ENCODE measurements at regions not wholly inside any gene's neighbourhood (a gene's known extent, or its start where the extent isn't known, plus 50 kb on each side); places are given as distances from the start of the nearest gene placed in this dataset.

- Histone ChIP-seq H3K4me1 (no peaks in the 10 kb centered on the region), H3K4me3 (no peak overlapping the region), H3K9me3 (no peaks in the 10 kb centered on the region), H3K4me2 (no peak overlapping the region), H3K27ac (no peak overlapping the region)
- 2% methylated on average over 4 of the region's 4 CpGs for WGBS (ENCODE audit: missing lambda C conversion rate)
- no peak for FAIRE-seq
- POLR2A ChIA-PET, result no interaction called here
- no peak for DNase-seq (ENCODE audit: low read depth in 1 of 2, low spot score in 1 of 2)
- CTCF ChIA-PET, result no interaction called here
- ATAC-seq, result no peak
- no peak for TF ChIP-seq ZC3H11A (IDR thresholded peaks at IDR 0.05)
- TF ChIP-seq PHF8 (IDR thresholded peaks at IDR 0.05; ENCODE audit: borderline replicate concordance, low read depth), result no peak
- no peak for TF ChIP-seq NFE2L2 (conservative IDR thresholded peaks at IDR 0.05; ENCODE audit: low read length)
- no peak for TF ChIP-seq KDM1A (IDR thresholded peaks at IDR 0.05; ENCODE audit: low read depth)
- TF ChIP-seq JUN (IDR thresholded peaks at IDR 0.05), result no peak
- TF ChIP-seq BHLHE40 (IDR thresholded peaks at IDR 0.05; ENCODE audit: low read depth, low read length), result no peak
Observed at GRCh38 chr11:37560346-37560745, 962.3 kb upstream of the RAG2 start.

GRCh38 chr11:37558619-37559210, 960.7 kb upstream of the RAG2 start:
- TF ChIP-seq NFE2L2 (conservative IDR thresholded peaks at IDR 0.05; ENCODE audit: low read length), result no peak
- TF ChIP-seq MAX (IDR thresholded peaks at IDR 0.05), result no peak
- no peak for TF ChIP-seq HOXB13 (CRISPR knock-in tag; IDR thresholded peaks at IDR 0.05; ENCODE audit: low read depth)
- no peak for TF ChIP-seq ZSCAN20 (CRISPR knock-in tag; IDR thresholded peaks at IDR 0.05)
- no peak for TF ChIP-seq ZFP36 (IDR thresholded peaks at IDR 0.05; ENCODE audit: borderline replicate concordance, partially characterized antibody)
- no peak for TF ChIP-seq ESRRA (IDR thresholded peaks at IDR 0.05; ENCODE audit: borderline replicate concordance, low read length)
- TF ChIP-seq E2F6 (IDR thresholded peaks at IDR 0.05; ENCODE audit: borderline replicate concordance, low read depth), result no peak
- ChIA-PET CTCF (no interaction called here), POLR2A (no interaction called here)
- H3K4me2 ChIP-seq, result no peak overlapping the region
- H3K27ac ChIP-seq, result no peak overlapping the region
- WGBS (ENCODE audit: missing lambda C conversion rate), result 0% methylated on average over 1 of the region's 1 CpG
- no peak overlapping the region for H3K4me3 ChIP-seq
- no peaks in the 10 kb centered on the region for H3K9me3 ChIP-seq
- no peaks in the 10 kb centered on the region for H3K4me1 ChIP-seq
- DNase-seq (ENCODE audit: low read depth in 1 of 2, low spot score in 1 of 2) (no peak), ATAC-seq (no peak), FAIRE-seq (no peak)

- no peak for FAIRE-seq
- no peak for ATAC-seq
- 0% methylated on average over 1 of the region's 1 CpG for WGBS (ENCODE audit: missing lambda C conversion rate)
- Histone ChIP-seq H3K4me1 (no peaks in the 10 kb centered on the region), H3K4me2 (no peak overlapping the region), H3K4me3 (no peak overlapping the region), H3K9me3 (no peaks in the 10 kb centered on the region), H3K27ac (no peak overlapping the region)
- POLR2A ChIA-PET, result no interaction called here
- CTCF ChIA-PET, result no interaction called here
- no peak for TF ChIP-seq MAZ (IDR thresholded peaks at IDR 0.05; ENCODE audit: borderline replicate concordance, low read depth, low read length)
- TF ChIP-seq ZSCAN20 (CRISPR knock-in tag; IDR thresholded peaks at IDR 0.05), result no peak
- no peak for TF ChIP-seq ZNF302 (CRISPR knock-in tag; IDR thresholded peaks at IDR 0.05)
- TF ChIP-seq HOXB5 (CRISPR knock-in tag; IDR thresholded peaks at IDR 0.05), result no peak
- DNase-seq (ENCODE audit: low read depth in 1 of 2, low spot score in 1 of 2), result no peak
Observed at GRCh38 chr11:37557990-37558389, 960.0 kb upstream of the RAG2 start.

GRCh38 chr11:37552284-37552683, 954.2 kb upstream of the RAG2 start:
- Histone ChIP-seq H3K9me3 (no peaks in the 10 kb centered on the region), H3K4me1 (no peaks in the 10 kb centered on the region), H3K27ac (no peak overlapping the region), H3K4me2 (no peak overlapping the region), H3K4me3 (no peak overlapping the region)
- no peak for FAIRE-seq
- DNase-seq (ENCODE audit: low read depth in 1 of 2, low spot score in 1 of 2), result no peak
- TF ChIP-seq RFX5 (IDR thresholded peaks at IDR 0.05) (no peak), ATOH8 (CRISPR knock-in tag; IDR thresholded peaks at IDR 0.05; ENCODE audit: low read depth) (no peak), EHF (CRISPR knock-in tag; IDR thresholded peaks at IDR 0.05) (no peak), USF2 (IDR thresholded peaks at IDR 0.05) (no peak)
- ChIA-PET CTCF (no interaction called here), POLR2A (no interaction called here)
- no peak for ATAC-seq
- WGBS (ENCODE audit: missing lambda C conversion rate), result 2% methylated on average over 3 of the region's 3 CpGs
